HL-60 (cell line): ENCODE measurements at regions not wholly inside any gene's neighbourhood (a gene's known extent, or its start where the extent isn't known, plus 50 kb on each side); places are given as distances from the start of the nearest gene placed in this dataset.

Experiments
- CTCF ChIP-seq: IDR thresholded peaks from one replicate; pipeline ENCODE4 v1.5.1; 2011; ENCODE audit warnings: low read length, control low read depth, inconsistent platforms; ENCODE audit not compliant: insufficient read depth
- POLR2AphosphoS5 ChIP-seq: IDR thresholded peaks from 2 replicates; pipeline ENCODE4 v1.6.1; 2012; ENCODE audit warnings: low read depth

- TF ChIP-seq CTCF = no peak
- no peak for TF ChIP-seq POLR2AphosphoS5
These were observed 141.3 kb upstream of the ZMIZ1 start for GRCh38 chr10:78927257-78927995.
